ENCODE measurements at regions not wholly inside any gene's neighbourhood (a gene's known extent, or its start where the extent isn't known, plus 50 kb on each side); places are given as distances from the start of the nearest gene placed in this dataset.

DNA sequence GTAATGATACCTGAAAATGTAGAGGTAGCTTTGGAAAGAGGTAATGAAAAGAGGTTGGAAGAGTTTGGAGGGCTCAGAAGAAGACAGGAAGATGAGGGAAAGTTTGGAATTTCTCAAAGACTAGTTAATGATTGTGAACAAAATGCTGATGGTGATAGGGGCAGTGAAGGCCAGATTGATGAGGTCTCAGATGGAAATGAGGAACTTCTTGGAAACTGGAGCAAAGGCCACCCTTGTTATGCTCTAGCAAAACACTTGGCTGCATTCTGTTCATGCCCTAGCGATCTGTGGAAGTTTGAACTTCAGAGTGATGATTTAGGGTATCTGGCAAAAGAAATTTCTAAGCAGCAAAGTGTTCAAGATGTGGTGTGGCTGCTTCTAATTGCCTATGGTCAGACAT is 161.2 kb upstream of the SPEF2 start:
- TF ChIP-seq POLR2A (IDR thresholded peaks at IDR 0.05) = no peak
- TF ChIP-seq, protein P1, sequence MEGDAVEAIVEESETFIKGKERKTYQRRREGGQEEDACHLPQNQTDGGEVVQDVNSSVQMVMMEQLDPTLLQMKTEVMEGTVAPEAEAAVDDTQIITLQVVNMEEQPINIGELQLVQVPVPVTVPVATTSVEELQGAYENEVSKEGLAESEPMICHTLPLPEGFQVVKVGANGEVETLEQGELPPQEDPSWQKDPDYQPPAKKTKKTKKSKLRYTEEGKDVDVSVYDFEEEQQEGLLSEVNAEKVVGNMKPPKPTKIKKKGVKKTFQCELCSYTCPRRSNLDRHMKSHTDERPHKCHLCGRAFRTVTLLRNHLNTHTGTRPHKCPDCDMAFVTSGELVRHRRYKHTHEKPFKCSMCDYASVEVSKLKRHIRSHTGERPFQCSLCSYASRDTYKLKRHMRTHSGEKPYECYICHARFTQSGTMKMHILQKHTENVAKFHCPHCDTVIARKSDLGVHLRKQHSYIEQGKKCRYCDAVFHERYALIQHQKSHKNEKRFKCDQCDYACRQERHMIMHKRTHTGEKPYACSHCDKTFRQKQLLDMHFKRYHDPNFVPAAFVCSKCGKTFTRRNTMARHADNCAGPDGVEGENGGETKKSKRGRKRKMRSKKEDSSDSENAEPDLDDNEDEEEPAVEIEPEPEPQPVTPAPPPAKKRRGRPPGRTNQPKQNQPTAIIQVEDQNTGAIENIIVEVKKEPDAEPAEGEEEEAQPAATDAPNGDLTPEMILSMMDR (IDR thresholded peaks at IDR 0.05) = no peak

All from vagina (tissue), 2 donors.